ENCODE measurements at regions not wholly inside any gene's neighbourhood (a gene's known extent, or its start where the extent isn't known, plus 50 kb on each side); places are given as distances from the start of the nearest gene placed in this dataset.

DNA sequence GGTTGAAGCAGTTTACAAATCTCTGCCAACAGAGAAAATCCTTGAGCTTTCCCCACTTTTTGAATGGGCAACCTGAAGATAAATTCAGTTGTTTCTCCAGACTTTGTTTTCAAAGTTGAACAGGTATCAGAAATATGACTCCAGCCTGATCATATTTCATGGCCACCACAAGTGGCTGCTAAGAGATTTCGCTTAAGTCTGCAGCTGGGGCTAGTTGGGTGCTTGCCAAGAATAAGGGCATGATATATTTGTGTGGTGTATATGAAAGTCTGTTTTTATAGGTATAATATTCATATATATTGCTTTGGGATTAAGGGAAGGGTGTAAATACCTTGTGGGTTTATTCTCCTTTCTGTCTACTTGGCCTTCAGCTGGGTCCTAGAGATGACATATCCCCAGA, 168.4 kb upstream of the GDNF start:
- Mint-ChIP-seq H3K27me3 (ENCODE audit: insufficient read depth, low read depth, poor library complexity) (peaks cover 3% of the 10 kb centered on the region), H3K27ac (no peak overlapping the region), H3K4me1 (peaks cover 7% of the 10 kb centered on the region), H3K4me3 (no peak overlapping the region), H3K36me3 (ENCODE audit: low read depth) (no peaks in the 10 kb centered on the region), H3K9me3 (no peaks in the 10 kb centered on the region)
- H3K36me3 ChIP-seq (ENCODE audit: insufficient read depth), result no peaks in the 10 kb centered on the region
- ATAC-seq (no peak), DNase-seq (ENCODE audit: low spot score) (no peak)
- no peak overlapping the region for H3K4me2 ChIP-seq
- H3K9me2 ChIP-seq (ENCODE audit: insufficient read depth), result peaks cover 12% of the 10 kb centered on the region; the same call in 1 of the 2 replicates
- H3K4me1 ChIP-seq (ENCODE audit: insufficient read depth), result peaks cover 7% of the 10 kb centered on the region; the same call in 1 of the 2 replicates
- no peak overlapping the region for H2AFZ ChIP-seq
- H3K4me3 ChIP-seq, result no peak overlapping the region
- no peaks in the 10 kb centered on the region for H3K79me2 ChIP-seq (replicated peaks; ENCODE audit: insufficient read depth)
- TF ChIP-seq, protein P1, sequence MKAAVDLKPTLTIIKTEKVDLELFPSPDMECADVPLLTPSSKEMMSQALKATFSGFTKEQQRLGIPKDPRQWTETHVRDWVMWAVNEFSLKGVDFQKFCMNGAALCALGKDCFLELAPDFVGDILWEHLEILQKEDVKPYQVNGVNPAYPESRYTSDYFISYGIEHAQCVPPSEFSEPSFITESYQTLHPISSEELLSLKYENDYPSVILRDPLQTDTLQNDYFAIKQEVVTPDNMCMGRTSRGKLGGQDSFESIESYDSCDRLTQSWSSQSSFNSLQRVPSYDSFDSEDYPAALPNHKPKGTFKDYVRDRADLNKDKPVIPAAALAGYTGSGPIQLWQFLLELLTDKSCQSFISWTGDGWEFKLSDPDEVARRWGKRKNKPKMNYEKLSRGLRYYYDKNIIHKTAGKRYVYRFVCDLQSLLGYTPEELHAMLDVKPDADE (IDR thresholded peaks at IDR 0.05), result no peak
- H3K27me3 ChIP-seq (ENCODE audit: insufficient read depth), result no peaks in the 10 kb centered on the region
- H3K27ac ChIP-seq (ENCODE audit: low read depth), result no peak overlapping the region
- H4K20me1 ChIP-seq (replicated peaks; ENCODE audit: insufficient read depth), result no peaks in the 10 kb centered on the region
- no peaks in the 10 kb centered on the region for H3F3A ChIP-seq (replicated peaks; ENCODE audit: low read depth)

DNA sequence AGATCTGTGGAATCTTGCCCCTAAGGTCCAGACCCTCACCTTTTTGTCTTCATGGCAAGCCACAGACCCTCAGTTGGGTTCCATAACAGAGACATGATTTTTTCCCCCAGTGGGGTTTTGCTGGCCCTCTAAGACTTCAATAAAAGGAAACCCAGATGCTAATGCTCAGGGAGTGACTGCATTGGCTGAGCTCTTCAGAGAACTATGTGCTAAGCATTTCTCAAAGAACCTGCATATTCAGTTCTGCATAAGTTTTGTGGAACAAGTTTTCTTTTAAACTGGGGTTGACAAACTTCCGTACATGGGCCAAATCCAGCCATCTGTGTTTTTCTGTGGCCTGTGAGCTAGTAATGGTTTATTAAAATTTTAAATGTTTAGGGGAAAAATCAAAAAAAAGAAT, 159.8 kb upstream of the GDNF start:
- no peak overlapping the region for H2AFZ ChIP-seq
- peaks cover 21% of the 10 kb centered on the region for H3K9me2 ChIP-seq (ENCODE audit: insufficient read depth)
- no peaks in the 10 kb centered on the region for H3K36me3 ChIP-seq (ENCODE audit: insufficient read depth)
- H3K27me3 ChIP-seq (ENCODE audit: insufficient read depth), result no peaks in the 10 kb centered on the region
- Mint-ChIP-seq H3K27me3 (ENCODE audit: insufficient read depth, low read depth, poor library complexity) (peaks cover 3% of the 10 kb centered on the region), H3K36me3 (ENCODE audit: low read depth) (no peaks in the 10 kb centered on the region), H3K27ac (no peak overlapping the region), H3K9me3 (no peaks in the 10 kb centered on the region), H3K4me1 (no peaks in the 10 kb centered on the region), H3K4me3 (no peak overlapping the region)
- no peaks in the 10 kb centered on the region for H3K4me1 ChIP-seq (ENCODE audit: insufficient read depth)
- no peak overlapping the region for H3K4me3 ChIP-seq
- H3K4me2 ChIP-seq, result no peak overlapping the region
- H3F3A ChIP-seq (replicated peaks; ENCODE audit: low read depth), result no peaks in the 10 kb centered on the region
- no peaks in the 10 kb centered on the region for H3K79me2 ChIP-seq (replicated peaks; ENCODE audit: insufficient read depth)
- H3K27ac ChIP-seq (ENCODE audit: low read depth), result no peak overlapping the region
- DNase-seq (ENCODE audit: low spot score) (no peak), ATAC-seq (no peak)
- no peaks in the 10 kb centered on the region for H4K20me1 ChIP-seq (replicated peaks; ENCODE audit: insufficient read depth)
- TF ChIP-seq STAT1 (IDR thresholded peaks at IDR 0.05; ENCODE audit: unreplicated experiment) (no peak), ZNF331 (CRISPR knock-in tag; IDR thresholded peaks at IDR 0.05; ENCODE audit: low read depth) (no peak), JUNB (IDR thresholded peaks at IDR 0.05; ENCODE audit: unreplicated experiment) (no peak), POLR2AphosphoS5 (IDR thresholded peaks at IDR 0.05; ENCODE audit: low read depth) (no peak), EZH2phosphoT487 (IDR thresholded peaks at IDR 0.05; ENCODE audit: unreplicated experiment) (no peak), NANOG (IDR thresholded peaks at IDR 0.05; ENCODE audit: borderline replicate concordance) (no peak)
- TF ChIP-seq, protein P2, sequence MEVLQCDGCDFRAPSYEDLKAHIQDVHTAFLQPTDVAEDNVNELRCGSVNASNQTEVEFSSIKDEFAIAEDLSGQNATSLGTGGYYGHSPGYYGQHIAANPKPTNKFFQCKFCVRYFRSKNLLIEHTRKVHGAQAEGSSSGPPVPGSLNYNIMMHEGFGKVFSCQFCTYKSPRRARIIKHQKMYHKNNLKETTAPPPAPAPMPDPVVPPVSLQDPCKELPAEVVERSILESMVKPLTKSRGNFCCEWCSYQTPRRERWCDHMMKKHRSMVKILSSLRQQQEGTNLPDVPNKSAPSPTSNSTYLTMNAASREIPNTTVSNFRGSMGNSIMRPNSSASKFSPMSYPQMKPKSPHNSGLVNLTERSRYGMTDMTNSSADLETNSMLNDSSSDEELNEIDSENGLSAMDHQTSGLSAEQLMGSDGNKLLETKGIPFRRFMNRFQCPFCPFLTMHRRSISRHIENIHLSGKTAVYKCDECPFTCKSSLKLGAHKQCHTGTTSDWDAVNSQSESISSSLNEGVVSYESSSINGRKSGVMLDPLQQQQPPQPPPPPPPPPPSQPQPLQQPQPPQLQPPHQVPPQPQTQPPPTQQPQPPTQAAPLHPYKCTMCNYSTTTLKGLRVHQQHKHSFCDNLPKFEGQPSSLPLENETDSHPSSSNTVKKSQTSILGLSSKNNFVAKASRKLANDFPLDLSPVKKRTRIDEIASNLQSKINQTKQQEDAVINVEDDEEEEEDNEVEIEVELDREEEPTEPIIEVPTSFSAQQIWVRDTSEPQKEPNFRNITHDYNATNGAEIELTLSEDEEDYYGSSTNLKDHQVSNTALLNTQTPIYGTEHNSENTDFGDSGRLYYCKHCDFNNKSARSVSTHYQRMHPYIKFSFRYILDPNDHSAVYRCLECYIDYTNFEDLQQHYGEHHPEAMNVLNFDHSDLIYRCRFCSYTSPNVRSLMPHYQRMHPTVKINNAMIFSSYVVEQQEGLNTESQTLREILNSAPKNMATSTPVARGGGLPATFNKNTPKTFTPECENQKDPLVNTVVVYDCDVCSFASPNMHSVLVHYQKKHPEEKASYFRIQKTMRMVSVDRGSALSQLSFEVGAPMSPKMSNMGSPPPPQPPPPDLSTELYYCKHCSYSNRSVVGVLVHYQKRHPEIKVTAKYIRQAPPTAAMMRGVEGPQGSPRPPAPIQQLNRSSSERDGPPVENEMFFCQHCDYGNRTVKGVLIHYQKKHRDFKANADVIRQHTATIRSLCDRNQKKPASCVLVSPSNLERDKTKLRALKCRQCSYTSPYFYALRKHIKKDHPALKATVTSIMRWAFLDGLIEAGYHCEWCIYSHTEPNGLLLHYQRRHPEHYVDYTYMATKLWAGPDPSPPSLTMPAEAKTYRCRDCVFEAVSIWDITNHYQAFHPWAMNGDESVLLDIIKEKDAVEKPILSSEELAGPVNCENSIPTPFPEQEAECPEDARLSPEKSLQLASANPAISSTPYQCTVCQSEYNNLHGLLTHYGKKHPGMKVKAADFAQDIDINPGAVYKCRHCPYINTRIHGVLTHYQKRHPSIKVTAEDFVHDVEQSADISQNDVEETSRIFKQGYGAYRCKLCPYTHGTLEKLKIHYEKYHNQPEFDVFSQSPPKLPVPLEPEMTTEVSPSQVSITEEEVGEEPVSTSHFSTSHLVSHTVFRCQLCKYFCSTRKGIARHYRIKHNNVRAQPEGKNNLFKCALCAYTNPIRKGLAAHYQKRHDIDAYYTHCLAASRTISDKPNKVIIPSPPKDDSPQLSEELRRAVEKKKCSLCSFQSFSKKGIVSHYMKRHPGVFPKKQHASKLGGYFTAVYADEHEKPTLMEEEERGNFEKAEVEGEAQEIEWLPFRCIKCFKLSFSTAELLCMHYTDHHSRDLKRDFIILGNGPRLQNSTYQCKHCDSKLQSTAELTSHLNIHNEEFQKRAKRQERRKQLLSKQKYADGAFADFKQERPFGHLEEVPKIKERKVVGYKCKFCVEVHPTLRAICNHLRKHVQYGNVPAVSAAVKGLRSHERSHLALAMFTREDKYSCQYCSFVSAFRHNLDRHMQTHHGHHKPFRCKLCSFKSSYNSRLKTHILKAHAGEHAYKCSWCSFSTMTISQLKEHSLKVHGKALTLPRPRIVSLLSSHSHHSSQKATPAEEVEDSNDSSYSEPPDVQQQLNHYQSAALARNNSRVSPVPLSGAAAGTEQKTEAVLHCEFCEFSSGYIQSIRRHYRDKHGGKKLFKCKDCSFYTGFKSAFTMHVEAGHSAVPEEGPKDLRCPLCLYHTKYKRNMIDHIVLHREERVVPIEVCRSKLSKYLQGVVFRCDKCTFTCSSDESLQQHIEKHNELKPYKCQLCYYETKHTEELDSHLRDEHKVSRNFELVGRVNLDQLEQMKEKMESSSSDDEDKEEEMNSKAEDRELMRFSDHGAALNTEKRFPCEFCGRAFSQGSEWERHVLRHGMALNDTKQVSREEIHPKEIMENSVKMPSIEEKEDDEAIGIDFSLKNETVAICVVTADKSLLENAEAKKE (CRISPR knock-in tag; IDR thresholded peaks at IDR 0.05), result no peak
- TF ChIP-seq, protein P3, sequence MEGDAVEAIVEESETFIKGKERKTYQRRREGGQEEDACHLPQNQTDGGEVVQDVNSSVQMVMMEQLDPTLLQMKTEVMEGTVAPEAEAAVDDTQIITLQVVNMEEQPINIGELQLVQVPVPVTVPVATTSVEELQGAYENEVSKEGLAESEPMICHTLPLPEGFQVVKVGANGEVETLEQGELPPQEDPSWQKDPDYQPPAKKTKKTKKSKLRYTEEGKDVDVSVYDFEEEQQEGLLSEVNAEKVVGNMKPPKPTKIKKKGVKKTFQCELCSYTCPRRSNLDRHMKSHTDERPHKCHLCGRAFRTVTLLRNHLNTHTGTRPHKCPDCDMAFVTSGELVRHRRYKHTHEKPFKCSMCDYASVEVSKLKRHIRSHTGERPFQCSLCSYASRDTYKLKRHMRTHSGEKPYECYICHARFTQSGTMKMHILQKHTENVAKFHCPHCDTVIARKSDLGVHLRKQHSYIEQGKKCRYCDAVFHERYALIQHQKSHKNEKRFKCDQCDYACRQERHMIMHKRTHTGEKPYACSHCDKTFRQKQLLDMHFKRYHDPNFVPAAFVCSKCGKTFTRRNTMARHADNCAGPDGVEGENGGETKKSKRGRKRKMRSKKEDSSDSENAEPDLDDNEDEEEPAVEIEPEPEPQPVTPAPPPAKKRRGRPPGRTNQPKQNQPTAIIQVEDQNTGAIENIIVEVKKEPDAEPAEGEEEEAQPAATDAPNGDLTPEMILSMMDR (conservative IDR thresholded peaks at IDR 0.05; ENCODE audit: low read depth in 2 of 2), result no peak
- TF ChIP-seq, protein P4, sequence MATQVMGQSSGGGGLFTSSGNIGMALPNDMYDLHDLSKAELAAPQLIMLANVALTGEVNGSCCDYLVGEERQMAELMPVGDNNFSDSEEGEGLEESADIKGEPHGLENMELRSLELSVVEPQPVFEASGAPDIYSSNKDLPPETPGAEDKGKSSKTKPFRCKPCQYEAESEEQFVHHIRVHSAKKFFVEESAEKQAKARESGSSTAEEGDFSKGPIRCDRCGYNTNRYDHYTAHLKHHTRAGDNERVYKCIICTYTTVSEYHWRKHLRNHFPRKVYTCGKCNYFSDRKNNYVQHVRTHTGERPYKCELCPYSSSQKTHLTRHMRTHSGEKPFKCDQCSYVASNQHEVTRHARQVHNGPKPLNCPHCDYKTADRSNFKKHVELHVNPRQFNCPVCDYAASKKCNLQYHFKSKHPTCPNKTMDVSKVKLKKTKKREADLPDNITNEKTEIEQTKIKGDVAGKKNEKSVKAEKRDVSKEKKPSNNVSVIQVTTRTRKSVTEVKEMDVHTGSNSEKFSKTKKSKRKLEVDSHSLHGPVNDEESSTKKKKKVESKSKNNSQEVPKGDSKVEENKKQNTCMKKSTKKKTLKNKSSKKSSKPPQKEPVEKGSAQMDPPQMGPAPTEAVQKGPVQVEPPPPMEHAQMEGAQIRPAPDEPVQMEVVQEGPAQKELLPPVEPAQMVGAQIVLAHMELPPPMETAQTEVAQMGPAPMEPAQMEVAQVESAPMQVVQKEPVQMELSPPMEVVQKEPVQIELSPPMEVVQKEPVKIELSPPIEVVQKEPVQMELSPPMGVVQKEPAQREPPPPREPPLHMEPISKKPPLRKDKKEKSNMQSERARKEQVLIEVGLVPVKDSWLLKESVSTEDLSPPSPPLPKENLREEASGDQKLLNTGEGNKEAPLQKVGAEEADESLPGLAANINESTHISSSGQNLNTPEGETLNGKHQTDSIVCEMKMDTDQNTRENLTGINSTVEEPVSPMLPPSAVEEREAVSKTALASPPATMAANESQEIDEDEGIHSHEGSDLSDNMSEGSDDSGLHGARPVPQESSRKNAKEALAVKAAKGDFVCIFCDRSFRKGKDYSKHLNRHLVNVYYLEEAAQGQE (IDR thresholded peaks at IDR 0.05; ENCODE audit: unreplicated experiment), result no peak
